ENCODE measurements at regions not wholly inside any gene's neighbourhood (a gene's known extent, or its start where the extent isn't known, plus 50 kb on each side); places are given as distances from the start of the nearest gene placed in this dataset.

DNA sequence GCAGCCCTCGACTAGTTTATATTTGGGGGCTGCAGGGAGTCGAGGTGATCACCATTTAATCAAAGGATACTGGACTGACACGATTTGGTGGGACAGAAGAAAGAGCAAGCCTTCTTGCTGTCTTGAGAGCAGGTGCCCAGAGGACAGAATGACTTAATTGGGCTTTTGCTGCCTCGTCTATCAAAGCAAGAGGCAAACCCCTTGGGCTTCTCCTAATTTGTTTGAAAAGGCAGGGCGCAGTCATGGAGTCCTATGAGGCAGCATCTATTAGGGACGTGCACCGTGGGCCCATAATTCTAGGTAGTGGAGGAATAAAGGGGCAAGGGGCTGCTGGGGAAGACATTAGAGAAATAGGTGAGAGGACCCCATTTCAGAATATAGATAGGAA, 1411.3 kb downstream of the TBC1D22A start:
- H3K27me3 ChIP-seq, result no peaks in the 10 kb centered on the region
- no peaks in the 10 kb centered on the region for H3K4me1 ChIP-seq (ENCODE audit: insufficient read depth)
- H3K4me3 ChIP-seq, result no peak overlapping the region
- no peak for DNase-seq
- intact Hi-C loops (cut with DNase I), result no loop called here
- no peak for TF ChIP-seq EP300 (IDR thresholded peaks at IDR 0.05)
- no peak for TF ChIP-seq POLR2A (IDR thresholded peaks at IDR 0.05)
- TF ChIP-seq, protein P1, sequence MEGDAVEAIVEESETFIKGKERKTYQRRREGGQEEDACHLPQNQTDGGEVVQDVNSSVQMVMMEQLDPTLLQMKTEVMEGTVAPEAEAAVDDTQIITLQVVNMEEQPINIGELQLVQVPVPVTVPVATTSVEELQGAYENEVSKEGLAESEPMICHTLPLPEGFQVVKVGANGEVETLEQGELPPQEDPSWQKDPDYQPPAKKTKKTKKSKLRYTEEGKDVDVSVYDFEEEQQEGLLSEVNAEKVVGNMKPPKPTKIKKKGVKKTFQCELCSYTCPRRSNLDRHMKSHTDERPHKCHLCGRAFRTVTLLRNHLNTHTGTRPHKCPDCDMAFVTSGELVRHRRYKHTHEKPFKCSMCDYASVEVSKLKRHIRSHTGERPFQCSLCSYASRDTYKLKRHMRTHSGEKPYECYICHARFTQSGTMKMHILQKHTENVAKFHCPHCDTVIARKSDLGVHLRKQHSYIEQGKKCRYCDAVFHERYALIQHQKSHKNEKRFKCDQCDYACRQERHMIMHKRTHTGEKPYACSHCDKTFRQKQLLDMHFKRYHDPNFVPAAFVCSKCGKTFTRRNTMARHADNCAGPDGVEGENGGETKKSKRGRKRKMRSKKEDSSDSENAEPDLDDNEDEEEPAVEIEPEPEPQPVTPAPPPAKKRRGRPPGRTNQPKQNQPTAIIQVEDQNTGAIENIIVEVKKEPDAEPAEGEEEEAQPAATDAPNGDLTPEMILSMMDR (IDR thresholded peaks at IDR 0.05), result no peak
- no peaks in the 10 kb centered on the region for H3K9me3 ChIP-seq
- no peak overlapping the region for H3K27ac ChIP-seq
- H3K36me3 ChIP-seq, result no peaks in the 10 kb centered on the region
- 63 to 73% (median 71%) methylated on average over 7 of the region's 7 CpGs for WGBS, 3 donors

DNA sequence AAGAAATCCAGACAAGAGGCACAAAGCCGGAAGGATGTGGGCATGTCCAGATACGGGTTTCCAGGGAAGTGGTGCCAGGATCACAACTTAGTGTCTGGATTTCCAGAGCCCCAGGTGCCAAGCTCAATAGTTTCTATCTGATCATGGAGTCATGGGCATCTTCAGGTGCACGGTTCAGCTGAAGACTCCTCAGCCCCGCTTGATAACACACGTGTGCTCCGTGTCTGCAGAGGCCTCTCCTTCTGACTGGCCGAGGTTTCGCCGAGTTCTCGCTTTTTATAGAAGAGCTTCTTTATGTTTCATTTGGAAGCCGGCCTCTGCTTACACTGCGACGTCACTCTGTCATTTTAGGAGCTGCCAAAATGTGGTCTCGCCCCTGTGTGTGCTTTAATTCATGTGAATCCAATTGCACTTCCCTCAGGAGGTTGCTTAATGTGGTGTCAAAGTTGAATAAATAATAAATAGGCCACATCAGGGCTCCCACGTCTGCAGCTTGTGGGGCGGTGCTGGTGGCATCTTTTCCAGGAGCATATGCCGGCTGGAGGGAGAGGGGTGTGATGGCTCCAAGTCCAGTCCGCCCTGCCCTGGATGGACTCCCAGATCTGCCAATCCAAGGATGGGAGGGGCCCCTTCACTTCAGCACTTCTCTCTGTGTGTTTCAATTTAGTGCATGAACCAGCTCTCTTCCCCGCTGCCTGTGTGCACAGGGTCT, 1410.8 kb downstream of the TBC1D22A start:
- Histone ChIP-seq H3K36me3 (no peaks in the 10 kb centered on the region), H3K4me1 (ENCODE audit: insufficient read depth) (no peaks in the 10 kb centered on the region), H3K27me3 (no peaks in the 10 kb centered on the region), H3K4me3 (no peak overlapping the region), H3K27ac (no peak overlapping the region), H3K9me3 (no peaks in the 10 kb centered on the region)
- intact Hi-C loops (cut with DNase I), result no loop called here
- TF ChIP-seq POLR2A (IDR thresholded peaks at IDR 0.05), result no peak
- TF ChIP-seq, protein P1 (IDR thresholded peaks at IDR 0.05), result no peak
- no peak for TF ChIP-seq EP300 (IDR thresholded peaks at IDR 0.05)
- 76 to 87% (median 77%) methylated on average over 19 of the region's 19 CpGs for WGBS, 3 donors
- DNase-seq, result no peak

DNA sequence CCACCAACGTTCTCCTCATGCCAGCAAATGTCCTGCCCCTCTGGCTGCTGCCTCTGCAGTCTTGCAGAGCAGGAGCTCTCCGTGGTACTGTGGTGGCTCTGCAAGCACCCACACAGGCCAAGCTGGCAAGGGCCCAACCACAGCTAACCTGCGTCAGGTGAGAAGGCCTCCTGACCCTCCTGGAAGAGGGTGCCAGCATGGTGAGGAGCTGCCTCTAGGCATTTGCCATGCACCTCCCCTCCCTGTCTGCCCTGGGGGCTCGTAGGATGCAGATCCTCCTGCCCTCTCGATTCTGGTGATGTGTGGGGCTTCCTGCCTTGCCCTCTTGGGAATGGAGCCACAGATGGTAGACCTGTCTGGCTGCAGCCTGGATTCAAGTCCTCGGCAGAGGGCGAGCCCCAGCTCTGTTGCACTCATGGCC, 1408.8 kb downstream of the TBC1D22A start:
- intact Hi-C loops (cut with DNase I), result no loop called here
- Histone ChIP-seq H3K27ac (no peak overlapping the region), H3K36me3 (no peaks in the 10 kb centered on the region), H3K4me3 (no peak overlapping the region), H3K9me3 (no peaks in the 10 kb centered on the region), H3K27me3 (no peaks in the 10 kb centered on the region), H3K4me1 (ENCODE audit: insufficient read depth) (no peaks in the 10 kb centered on the region)
- no peak for TF ChIP-seq EP300 (IDR thresholded peaks at IDR 0.05)
- TF ChIP-seq POLR2A (IDR thresholded peaks at IDR 0.05), result no peak
- TF ChIP-seq, protein P1 (IDR thresholded peaks at IDR 0.05), result no peak
- 50 to 58% (median 54%) methylated on average over 7 of the region's 7 CpGs for WGBS, 3 donors
- DNase-seq, result no peak

DNA sequence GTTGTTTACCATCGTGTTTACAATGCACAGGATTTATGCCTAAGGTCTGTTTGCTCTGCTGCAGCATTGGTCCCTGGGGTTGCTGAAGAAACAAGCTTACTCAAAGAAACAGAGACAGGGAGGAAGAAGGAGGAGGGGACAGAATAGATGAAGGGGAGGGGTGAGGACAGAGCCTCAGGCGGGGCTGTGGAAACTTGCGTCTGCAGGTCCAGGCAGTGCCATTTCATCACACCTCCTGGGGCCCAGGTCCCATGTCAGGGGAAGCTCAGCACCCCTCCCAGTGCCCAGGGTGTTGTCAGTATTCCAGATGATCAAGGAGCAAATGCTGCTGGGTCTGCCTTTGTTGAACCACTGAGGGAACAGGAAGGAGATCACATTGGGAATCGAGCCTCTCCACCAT, 1406.8 kb downstream of the TBC1D22A start:
- TF ChIP-seq EP300 (IDR thresholded peaks at IDR 0.05), result no peak
- TF ChIP-seq POLR2A (IDR thresholded peaks at IDR 0.05), result no peak
- TF ChIP-seq, protein P1 (IDR thresholded peaks at IDR 0.05), result no peak
- no peaks in the 10 kb centered on the region for H3K9me3 ChIP-seq
- H3K36me3 ChIP-seq, result no peaks in the 10 kb centered on the region
- 62 to 70% (median 66%) methylated on average over 4 of the region's 4 CpGs for WGBS, 3 donors
- intact Hi-C loops (cut with DNase I), result no loop called here
- H3K27me3 ChIP-seq, result no peaks in the 10 kb centered on the region
- H3K27ac ChIP-seq, result no peak overlapping the region
- no peaks in the 10 kb centered on the region for H3K4me1 ChIP-seq (ENCODE audit: insufficient read depth)
- no peak overlapping the region for H3K4me3 ChIP-seq
- no peak for DNase-seq
